MM.1S (cell line): ENCODE measurements at regions not wholly inside any gene's neighbourhood (a gene's known extent, or its start where the extent isn't known, plus 50 kb on each side); places are given as distances from the start of the nearest gene placed in this dataset.

Source experiments
- DNase-seq: peaks from one replicate; pipeline ENCODE4 v3.0.0-alpha.2; 2015
- H2AFZ ChIP-seq: fragments of 300-600 bp; sonication (generic); 2 replicates; pipeline ENCODE4 v1.6.0; 2016; ENCODE audit warnings: antibody characterized with exemption, low read length
- H3F3A ChIP-seq: fragments of 300-600 bp; sonication (generic); 2 replicates; pipeline ENCODE4 v1.6.1; 2016; ENCODE audit warnings: mild to moderate bottlenecking, antibody characterized with exemption, low read length, moderate library complexity, mixed read lengths; ENCODE audit not compliant: insufficient read depth
- H3K27ac ChIP-seq: fragments of 300-600 bp; sonication (generic); 2 replicates; pipeline ENCODE4 v1.5.1; 2016; ENCODE audit warnings: mild to moderate bottlenecking, low read length
- H3K27me3 ChIP-seq: fragments of 300-600 bp; sonication (generic); replicated peaks from 2 replicates; pipeline ENCODE4 v1.6.0; 2016; ENCODE audit warnings: low read length; ENCODE audit not compliant: insufficient read depth
- H3K36me3 ChIP-seq: fragments of 300-600 bp; sonication (generic); replicated peaks from 2 replicates; pipeline ENCODE4 v1.6.1; 2016; ENCODE audit warnings: mild to moderate bottlenecking, low read length, mixed read lengths; ENCODE audit not compliant: insufficient read depth
- H3K4me1 ChIP-seq: fragments of 300-600 bp; sonication (generic); 2 replicates; pipeline ENCODE4 v1.6.1; 2016; ENCODE audit warnings: low read length, mixed read lengths
- H3K4me2 ChIP-seq: fragments of 300-600 bp; sonication (generic); 2 replicates; pipeline ENCODE4 v1.6.0; 2016; ENCODE audit warnings: low read depth, low read length
- H3K4me3 ChIP-seq: fragments of 300-600 bp; sonication (generic); 2 replicates; pipeline ENCODE4 v1.5.1; 2016; ENCODE audit warnings: low read length, mixed read lengths
- H3K79me2 ChIP-seq: fragments of 300-600 bp; sonication (generic); 2 replicates; pipeline ENCODE4 v1.6.1; 2016; ENCODE audit warnings: mixed run types, low read length, mixed read lengths
- H3K9ac ChIP-seq: fragments of 300-600 bp; sonication (generic); 2 replicates; pipeline ENCODE4 v1.6.1; 2016; ENCODE audit warnings: low read length, mixed read lengths
- H3K9me2 ChIP-seq: fragments of 300-600 bp; sonication (generic); replicated peaks from 2 replicates; pipeline ENCODE4 v1.6.1; 2016; ENCODE audit warnings: mild to moderate bottlenecking, low read length, mixed read lengths; ENCODE audit not compliant: insufficient read depth
- H3K9me3 ChIP-seq: fragments of 300-600 bp; sonication (generic); replicated peaks from 2 replicates; pipeline ENCODE4 v1.6.1; 2016; ENCODE audit warnings: mild to moderate bottlenecking, low read length, mixed read lengths; ENCODE audit not compliant: insufficient read depth
- H4K20me1 ChIP-seq: fragments of 300-600 bp; sonication (generic); 2 replicates; pipeline ENCODE4 v1.6.1; 2016; ENCODE audit warnings: mild to moderate bottlenecking, low read length, moderate library complexity, mixed read lengths; ENCODE audit not compliant: insufficient read depth
- EZH2 ChIP-seq: fragments of 300-600 bp; sonication (generic); optimal IDR thresholded peaks from 2 replicates; pipeline ENCODE3; 2017; ENCODE audit warnings: low read depth, mild to moderate bottlenecking, antibody characterized with exemption, low read length, mixed read lengths
- EZH2phosphoT487 ChIP-seq: fragments of 300-600 bp; sonication (generic); IDR thresholded peaks from 2 replicates; pipeline ENCODE4 v1.6.1; 2018; ENCODE audit warnings: antibody characterized with exemption, low read length
- TF ChIP-seq, protein P1 (sequence below): fragments of 300-600 bp; sonication (generic); IDR thresholded peaks from 2 replicates; pipeline ENCODE4 v1.5.1; 2016; ENCODE audit warnings: antibody characterized with exemption, low read length, mixed read lengths

DNA sequence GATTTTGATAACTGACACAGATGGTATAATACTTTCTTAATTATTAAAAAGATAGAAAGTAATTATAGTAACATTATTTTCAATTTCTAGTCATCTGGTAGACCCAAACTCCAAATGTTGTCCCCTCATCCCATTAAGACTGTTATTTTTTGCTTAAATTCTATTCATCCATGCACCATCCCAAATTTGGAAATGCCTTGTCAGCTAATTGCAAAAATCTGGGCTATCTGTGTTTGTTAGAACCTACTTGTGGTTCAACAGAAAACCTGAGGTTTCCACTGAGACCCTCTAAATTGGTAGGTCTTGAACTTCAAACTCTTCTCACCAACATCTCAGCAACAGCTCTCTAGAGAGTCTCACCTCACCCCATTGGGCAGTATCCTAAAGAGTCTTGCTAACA is 172.2 kb upstream of the ADGRL3 start:
- Histone ChIP-seq H3K9me2 (no peaks in the 10 kb centered on the region), H2AFZ (no peak overlapping the region), H3K79me2 (no peaks in the 10 kb centered on the region), H3K36me3 (no peaks in the 10 kb centered on the region), H3K27ac (no peak overlapping the region), H3F3A (no peaks in the 10 kb centered on the region), H3K4me1 (no peaks in the 10 kb centered on the region), H4K20me1 (no peaks in the 10 kb centered on the region), H3K9me3 (no peaks in the 10 kb centered on the region), H3K4me3 (no peak overlapping the region), H3K4me2 (no peak overlapping the region), H3K9ac (no peak overlapping the region), H3K27me3 (no peaks in the 10 kb centered on the region)
- TF ChIP-seq, protein P1, sequence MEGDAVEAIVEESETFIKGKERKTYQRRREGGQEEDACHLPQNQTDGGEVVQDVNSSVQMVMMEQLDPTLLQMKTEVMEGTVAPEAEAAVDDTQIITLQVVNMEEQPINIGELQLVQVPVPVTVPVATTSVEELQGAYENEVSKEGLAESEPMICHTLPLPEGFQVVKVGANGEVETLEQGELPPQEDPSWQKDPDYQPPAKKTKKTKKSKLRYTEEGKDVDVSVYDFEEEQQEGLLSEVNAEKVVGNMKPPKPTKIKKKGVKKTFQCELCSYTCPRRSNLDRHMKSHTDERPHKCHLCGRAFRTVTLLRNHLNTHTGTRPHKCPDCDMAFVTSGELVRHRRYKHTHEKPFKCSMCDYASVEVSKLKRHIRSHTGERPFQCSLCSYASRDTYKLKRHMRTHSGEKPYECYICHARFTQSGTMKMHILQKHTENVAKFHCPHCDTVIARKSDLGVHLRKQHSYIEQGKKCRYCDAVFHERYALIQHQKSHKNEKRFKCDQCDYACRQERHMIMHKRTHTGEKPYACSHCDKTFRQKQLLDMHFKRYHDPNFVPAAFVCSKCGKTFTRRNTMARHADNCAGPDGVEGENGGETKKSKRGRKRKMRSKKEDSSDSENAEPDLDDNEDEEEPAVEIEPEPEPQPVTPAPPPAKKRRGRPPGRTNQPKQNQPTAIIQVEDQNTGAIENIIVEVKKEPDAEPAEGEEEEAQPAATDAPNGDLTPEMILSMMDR = no peak
- no peak for TF ChIP-seq EZH2
- TF ChIP-seq EZH2phosphoT487 = no peak
- no peak for DNase-seq

DNA sequence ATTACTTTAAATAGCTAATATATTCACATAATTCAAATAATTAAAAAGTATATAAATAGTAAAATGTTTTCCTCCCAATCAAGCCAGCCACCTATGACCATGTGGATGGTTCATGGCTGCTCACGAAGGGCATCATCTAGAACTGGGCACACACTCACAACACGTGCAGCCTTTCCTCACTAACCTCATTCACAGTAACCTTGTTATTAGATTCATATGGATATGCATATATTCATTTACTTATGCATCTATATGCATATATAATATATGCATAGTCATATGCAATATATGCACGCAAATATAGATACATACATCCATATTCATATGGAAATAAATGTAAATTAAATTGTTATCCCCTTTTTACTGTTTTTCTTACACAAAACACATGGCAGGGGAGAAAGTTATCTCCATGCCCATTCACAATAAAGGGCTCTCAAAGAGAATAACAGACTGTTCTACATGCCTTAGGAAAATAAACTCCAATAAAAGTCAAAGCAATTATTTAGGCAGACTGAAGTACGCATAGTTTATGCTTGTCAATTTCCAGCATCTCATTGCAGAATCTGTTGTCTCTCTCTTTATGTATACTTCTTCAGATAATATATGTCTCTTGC is 163.9 kb upstream of the ADGRL3 start:
- Histone ChIP-seq H3K27ac (no peak overlapping the region), H3K4me2 (no peak overlapping the region), H3F3A (no peaks in the 10 kb centered on the region), H3K9me3 (no peaks in the 10 kb centered on the region), H3K4me3 (no peak overlapping the region), H4K20me1 (no peaks in the 10 kb centered on the region), H3K27me3 (no peaks in the 10 kb centered on the region), H3K9ac (no peak overlapping the region), H3K36me3 (no peaks in the 10 kb centered on the region), H3K9me2 (no peaks in the 10 kb centered on the region), H2AFZ (no peak overlapping the region), H3K79me2 (no peaks in the 10 kb centered on the region), H3K4me1 (no peaks in the 10 kb centered on the region)
- DNase-seq = no peak
- no peak for TF ChIP-seq EZH2
- no peak for TF ChIP-seq EZH2phosphoT487
- TF ChIP-seq, protein P1 = no peak

DNA sequence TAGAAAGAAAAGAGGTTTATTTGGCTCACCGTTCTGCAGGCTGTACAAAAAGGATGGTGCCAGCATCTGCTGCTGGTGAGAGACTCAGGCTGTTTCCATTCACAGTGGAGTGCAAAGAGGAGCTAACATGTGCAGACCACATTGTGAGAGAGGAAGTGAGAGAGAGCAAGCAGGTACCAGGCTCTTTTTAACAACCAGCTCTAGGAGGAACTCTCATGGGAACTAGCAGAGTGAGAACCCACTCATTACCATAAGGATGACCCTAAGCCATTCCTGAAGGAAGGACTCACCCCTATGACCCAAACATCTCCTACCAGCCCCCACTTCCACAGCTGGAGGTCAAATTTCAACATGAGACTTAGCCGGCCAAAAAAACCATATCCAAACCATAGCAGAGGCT is 158.6 kb upstream of the ADGRL3 start:
- Histone ChIP-seq H2AFZ (no peak overlapping the region), H3K4me1 (no peaks in the 10 kb centered on the region), H3K27me3 (no peaks in the 10 kb centered on the region), H3K9me3 (no peaks in the 10 kb centered on the region), H4K20me1 (no peaks in the 10 kb centered on the region), H3K4me2 (no peak overlapping the region), H3K9me2 (no peaks in the 10 kb centered on the region), H3K9ac (no peak overlapping the region), H3K79me2 (no peaks in the 10 kb centered on the region), H3K27ac (no peak overlapping the region), H3F3A (no peaks in the 10 kb centered on the region), H3K36me3 (no peaks in the 10 kb centered on the region), H3K4me3 (no peak overlapping the region)
- DNase-seq = no peak
- TF ChIP-seq EZH2 (no peak), EZH2phosphoT487 (no peak)
- TF ChIP-seq, protein P1 = no peak
